Activated naive CD8-positive, alpha-beta T cell (primary cell): ENCODE measurements at regions not wholly inside any gene's neighbourhood (a gene's known extent, or its start where the extent isn't known, plus 50 kb on each side); places are given as distances from the start of the nearest gene placed in this dataset.
"Not testable (repeated sequence)": the region's sequence is repeated elsewhere in the genome, so short reads cannot be mapped to it uniquely, and the experiment has no call there.

ENCODE experiments used
- H3K27ac Mint-ChIP-seq: one replicate; pipeline ENCODE4 v1.8.0; 2021; ENCODE audit warnings: mixed read lengths
- H3K27me3 Mint-ChIP-seq: one replicate; pipeline ENCODE4 v1.8.0; 2021; ENCODE audit warnings: mixed read lengths
- H3K36me3 Mint-ChIP-seq: one replicate; pipeline ENCODE4 v1.8.0; 2021; ENCODE audit warnings: mixed read lengths
- H3K4me1 Mint-ChIP-seq: one replicate; pipeline ENCODE4 v1.8.0; 2021; ENCODE audit warnings: low read depth, mixed read lengths
- H3K4me3 Mint-ChIP-seq: one replicate; pipeline ENCODE4 v1.8.0; 2021; ENCODE audit warnings: mild to moderate bottlenecking, mixed read lengths
- H3K9me3 Mint-ChIP-seq: one replicate; pipeline ENCODE4 v1.8.0; 2021; ENCODE audit warnings: low read depth, mixed read lengths

DNA sequence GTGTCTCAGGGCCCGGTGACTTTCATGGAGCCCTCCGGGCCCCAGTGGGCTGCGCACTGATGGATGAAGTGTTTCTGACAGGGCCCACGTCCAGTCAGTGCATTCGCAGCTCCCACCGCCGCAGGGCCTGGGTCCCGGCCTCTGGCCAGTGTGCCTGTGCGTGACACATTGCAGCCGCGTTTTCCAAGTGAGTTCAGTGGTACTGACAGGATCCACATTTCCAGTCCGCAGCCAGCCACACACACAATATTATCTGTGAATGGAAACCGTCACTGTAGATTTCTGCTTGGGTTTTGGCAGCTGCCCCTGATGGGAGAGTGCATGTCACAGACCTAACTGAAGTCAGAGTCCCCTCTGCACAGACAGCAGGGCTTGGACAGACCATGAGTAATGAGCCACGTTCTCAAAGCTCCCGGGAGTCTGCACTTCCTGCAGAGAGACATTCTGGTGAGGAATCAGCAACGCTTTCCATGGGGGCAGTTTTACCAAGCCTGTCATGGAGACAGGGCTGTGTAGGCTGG is 171.4 kb downstream of the MYLK4 start:
- no peaks in the 10 kb centered on the region for H3K9me3 Mint-ChIP-seq
- H3K4me1 Mint-ChIP-seq, result no peaks in the 10 kb centered on the region
- no peak overlapping the region for H3K27ac Mint-ChIP-seq
- H3K36me3 Mint-ChIP-seq, result peaks cover 5% of the 10 kb centered on the region
- no peak overlapping the region for H3K4me3 Mint-ChIP-seq
- peaks cover 12% of the 10 kb centered on the region for H3K27me3 Mint-ChIP-seq

GRCh38 chr6:2578767-2579166 is 172.0 kb downstream of the MYLK4 start:
- Mint-ChIP-seq H3K27ac (no peak overlapping the region), H3K36me3 (peaks cover 5% of the 10 kb centered on the region), H3K4me3 (no peak overlapping the region), H3K4me1 (no peaks in the 10 kb centered on the region), H3K27me3 (peaks cover 12% of the 10 kb centered on the region), H3K9me3 (no peaks in the 10 kb centered on the region)

GRCh38 chr6:2576499-2576898 is 174.2 kb downstream of the MYLK4 start:
- no peak overlapping the region for H3K4me3 Mint-ChIP-seq

GRCh38 chr6:2575236-2575635 is 175.5 kb downstream of the MYLK4 start:
- Mint-ChIP-seq H3K4me1 (no peaks in the 10 kb centered on the region), H3K9me3 (no peaks in the 10 kb centered on the region), H3K36me3 (peaks cover 5% of the 10 kb centered on the region), H3K4me3 (no peak overlapping the region), H3K27ac (no peak overlapping the region), H3K27me3 (peaks cover 11% of the 10 kb centered on the region)

More at GRCh38 chr6:2576499-2576898, 174.2 kb downstream of the MYLK4 start:
- H3K9me3 Mint-ChIP-seq, result no peaks in the 10 kb centered on the region
- no peak overlapping the region for H3K27ac Mint-ChIP-seq
- no peaks in the 10 kb centered on the region for H3K4me1 Mint-ChIP-seq
- peaks cover 11% of the 10 kb centered on the region for H3K27me3 Mint-ChIP-seq
- H3K36me3 Mint-ChIP-seq, result peaks cover 5% of the 10 kb centered on the region

DNA sequence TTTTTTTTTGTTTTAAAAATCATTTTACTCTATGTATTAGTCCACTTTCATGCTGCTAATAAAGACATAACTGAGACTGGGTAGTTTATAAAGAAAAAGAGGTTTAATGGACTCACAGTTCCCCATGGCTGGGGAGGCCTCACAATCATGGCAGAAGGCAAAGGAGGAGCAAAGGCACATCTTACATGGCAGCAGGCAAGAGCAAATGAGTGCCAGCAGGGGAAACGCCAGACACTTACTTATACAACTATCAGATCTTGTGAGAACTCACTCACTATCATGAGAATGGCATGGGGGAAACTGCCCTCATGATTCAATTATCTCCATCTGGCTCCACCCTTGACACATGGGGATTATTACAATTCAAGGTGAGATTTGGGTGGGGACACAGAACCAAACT is 181.3 kb downstream of the MYLK4 start:
- not testable (repeated sequence) for H3K27me3 Mint-ChIP-seq, H3K27ac Mint-ChIP-seq, H3K9me3 Mint-ChIP-seq, H3K4me1 Mint-ChIP-seq, H3K4me3 Mint-ChIP-seq, H3K36me3 Mint-ChIP-seq

DNA sequence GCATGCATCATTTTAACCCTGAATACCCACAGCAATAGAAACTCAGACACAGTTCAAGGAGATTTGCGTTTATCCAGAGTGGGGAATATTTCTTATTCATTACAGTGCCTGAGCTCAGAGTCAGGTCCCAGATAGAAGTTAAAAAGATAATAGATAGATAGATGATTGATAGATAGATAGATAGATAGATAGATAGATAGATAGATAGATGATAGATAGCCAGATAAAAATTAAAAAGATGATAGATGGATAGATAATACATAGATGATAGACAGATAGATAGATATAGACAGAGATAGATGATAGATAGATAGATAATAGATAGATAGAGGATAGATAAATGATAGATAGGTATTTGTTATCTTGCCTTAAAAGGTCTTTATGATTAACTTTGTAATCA is 184.7 kb downstream of the MYLK4 start:
- Mint-ChIP-seq H3K27ac (no peak overlapping the region), H3K4me1 (peaks cover 9% of the 10 kb centered on the region), H3K27me3 (peaks cover 7% of the 10 kb centered on the region)

GRCh38 chr6:2565499-2565898 is 185.2 kb downstream of the MYLK4 start:
- Mint-ChIP-seq H3K36me3 (peaks cover 2% of the 10 kb centered on the region), H3K4me1 (peaks cover 9% of the 10 kb centered on the region), H3K27ac (no peak overlapping the region), H3K27me3 (peaks cover 7% of the 10 kb centered on the region), H3K9me3 (no peaks in the 10 kb centered on the region), H3K4me3 (no peak overlapping the region)

More for the DNA sequence above, 184.7 kb downstream of the MYLK4 start:
- H3K36me3 Mint-ChIP-seq, result peaks cover 2% of the 10 kb centered on the region
- H3K4me3 Mint-ChIP-seq, result no peak overlapping the region
- H3K9me3 Mint-ChIP-seq, result no peaks in the 10 kb centered on the region

- no peak overlapping the region for H3K27ac Mint-ChIP-seq
Measured at GRCh38 chr6:2563635-2564034, 187.1 kb downstream of the MYLK4 start.

GRCh38 chr6:2562721-2563451 is 187.8 kb downstream of the MYLK4 start:
- peaks cover 9% of the 10 kb centered on the region for H3K27me3 Mint-ChIP-seq
- H3K4me3 Mint-ChIP-seq, result no peak overlapping the region
- no peaks in the 10 kb centered on the region for H3K9me3 Mint-ChIP-seq
- no peak overlapping the region for H3K27ac Mint-ChIP-seq
- H3K4me1 Mint-ChIP-seq, result peaks cover 9% of the 10 kb centered on the region
- peaks cover 2% of the 10 kb centered on the region for H3K36me3 Mint-ChIP-seq

More at GRCh38 chr6:2563635-2564034, 187.1 kb downstream of the MYLK4 start:
- Mint-ChIP-seq H3K27me3 (peaks cover 7% of the 10 kb centered on the region), H3K4me1 (peaks cover 9% of the 10 kb centered on the region), H3K36me3 (peaks cover 2% of the 10 kb centered on the region), H3K4me3 (no peak overlapping the region), H3K9me3 (no peaks in the 10 kb centered on the region)

- Mint-ChIP-seq H3K36me3 (peaks cover 2% of the 10 kb centered on the region), H3K4me3 (no peak overlapping the region), H3K9me3 (no peaks in the 10 kb centered on the region), H3K27me3 (peaks cover 9% of the 10 kb centered on the region), H3K4me1 (peaks cover 9% of the 10 kb centered on the region), H3K27ac (no peak overlapping the region)
Measured at GRCh38 chr6:2560917-2561698, 189.6 kb downstream of the MYLK4 start.

DNA sequence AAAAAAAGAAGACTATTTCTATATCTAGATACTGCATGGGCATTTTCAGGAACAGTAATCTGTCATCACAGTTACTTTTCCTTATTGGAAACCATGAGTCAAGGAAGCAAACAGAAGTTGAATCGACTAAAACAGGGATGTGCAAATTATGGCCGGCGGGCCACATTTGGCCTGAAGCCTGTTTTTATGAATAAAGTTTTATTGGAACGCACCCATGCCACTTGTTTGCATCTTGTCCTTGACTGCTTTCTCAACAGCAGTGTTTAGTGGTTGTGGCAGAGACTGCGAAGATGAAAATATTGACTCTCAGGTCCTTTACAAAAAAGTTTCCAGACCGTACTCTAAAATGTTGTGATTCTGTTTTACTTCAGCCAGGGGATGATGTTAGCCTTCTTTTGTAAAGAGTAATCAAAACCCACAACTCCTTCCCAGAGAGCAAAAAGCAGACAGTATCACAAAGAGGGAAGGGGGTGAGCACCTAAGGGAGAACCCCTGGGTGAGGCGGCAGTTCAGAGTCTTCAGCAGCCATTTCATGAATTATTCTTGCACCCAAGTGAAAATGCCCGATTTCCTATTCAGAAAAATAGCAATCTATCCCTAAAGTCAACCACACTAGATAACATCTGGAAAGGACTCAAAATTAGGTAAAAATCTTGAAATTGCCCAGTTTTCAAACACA is 190.4 kb downstream of the MYLK4 start:
- peaks cover 14% of the 10 kb centered on the region for H3K27me3 Mint-ChIP-seq

GRCh38 chr6:2558861-2559801 is 191.6 kb downstream of the MYLK4 start:
- H3K36me3 Mint-ChIP-seq, result peaks cover 2% of the 10 kb centered on the region
- H3K4me1 Mint-ChIP-seq, result peaks cover 14% of the 10 kb centered on the region
- H3K27ac Mint-ChIP-seq, result no peak overlapping the region
- no peaks in the 10 kb centered on the region for H3K9me3 Mint-ChIP-seq
- H3K4me3 Mint-ChIP-seq, result no peak overlapping the region
- peaks cover 18% of the 10 kb centered on the region for H3K27me3 Mint-ChIP-seq

More for the DNA sequence above, 190.4 kb downstream of the MYLK4 start:
- no peaks in the 10 kb centered on the region for H3K9me3 Mint-ChIP-seq
- no peak overlapping the region for H3K27ac Mint-ChIP-seq
- H3K36me3 Mint-ChIP-seq, result peaks cover 2% of the 10 kb centered on the region
- peaks cover 12% of the 10 kb centered on the region for H3K4me1 Mint-ChIP-seq
- H3K4me3 Mint-ChIP-seq, result no peak overlapping the region

GRCh38 chr6:2558098-2558680 is 192.5 kb downstream of the MYLK4 start:
- Mint-ChIP-seq H3K4me1 (peaks cover 8% of the 10 kb centered on the region), H3K36me3 (no peaks in the 10 kb centered on the region), H3K4me3 (no peak overlapping the region), H3K27ac (no peak overlapping the region), H3K9me3 (no peaks in the 10 kb centered on the region), H3K27me3 (peaks cover 15% of the 10 kb centered on the region)
